GM19395 (cell line): ENCODE measurements at regions not wholly inside any gene's neighbourhood (a gene's known extent, or its start where the extent isn't known, plus 50 kb on each side); places are given as distances from the start of the nearest gene placed in this dataset.
A peak's percentile ranks its signal among the peaks of the same experiment; 100 is the strongest.

Source experiments
- ATAC-seq: cut with Tn5 transposase; IDR thresholded peaks from one replicate; pipeline ENCODE4 v1.9.1; 2021; ENCODE audit warnings: mild to moderate bottlenecking, moderate library complexity; ENCODE audit not compliant: unreplicated experiment

DNA sequence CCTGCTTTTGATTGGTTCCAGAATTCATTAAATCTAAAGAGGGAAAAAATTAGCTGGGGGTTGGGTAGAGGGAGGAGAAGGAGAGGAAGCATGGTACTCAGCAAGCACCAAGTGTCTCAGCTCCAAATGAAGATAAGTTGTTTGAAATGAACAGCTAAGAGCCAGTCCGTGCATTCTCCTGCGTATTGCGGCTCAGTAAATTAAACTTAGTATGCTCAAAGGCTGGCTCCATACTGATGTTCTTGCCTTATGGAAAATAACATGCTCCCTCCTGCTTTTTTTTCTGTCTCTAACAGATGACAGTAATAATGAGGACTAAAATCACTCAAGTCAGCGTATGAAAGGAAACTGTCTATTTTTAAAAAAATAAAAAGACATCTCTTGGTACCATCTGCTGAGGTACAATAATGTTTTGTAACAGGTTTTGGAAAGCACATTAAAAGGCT, 161.0 kb downstream of the SPATA31D1 start:
- ATAC-seq = no peak

DNA sequence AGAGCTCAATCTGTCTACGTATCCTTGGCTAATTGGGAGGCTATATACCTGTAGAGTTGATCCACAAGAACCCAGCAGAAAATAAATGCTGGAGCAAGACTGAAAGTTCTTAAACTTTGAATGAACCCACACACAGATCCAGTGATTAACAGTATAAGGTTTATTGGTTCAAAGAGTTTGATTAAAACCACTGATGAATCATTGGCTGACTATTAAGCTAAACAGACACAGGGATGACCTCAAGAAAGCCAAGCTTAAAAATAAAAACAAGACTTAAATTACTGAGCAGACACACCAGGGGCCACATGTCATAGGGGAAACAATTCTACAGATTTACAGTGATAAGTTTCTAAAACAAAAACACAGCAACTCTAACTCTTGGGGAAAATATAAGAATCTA, 163.6 kb downstream of the SPATA31D1 start:
- ATAC-seq = no peak

DNA sequence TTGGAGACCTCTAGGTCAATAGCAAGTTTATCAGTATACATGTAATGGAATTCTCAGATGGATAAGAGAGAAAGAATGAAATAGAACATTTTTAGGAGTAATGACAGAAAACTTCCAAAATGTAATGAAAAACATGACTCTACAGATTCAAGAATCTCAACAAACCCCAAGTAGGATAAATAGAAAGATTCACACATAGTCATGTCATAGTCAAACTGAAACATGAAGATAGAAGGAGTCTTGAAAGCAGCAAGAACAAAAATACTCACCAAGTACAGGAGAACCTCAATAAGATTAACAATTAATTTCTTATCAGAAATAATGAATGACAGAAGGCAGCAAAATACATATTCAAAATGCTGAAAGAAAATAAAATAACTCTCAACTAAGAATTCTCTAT, 164.5 kb downstream of the SPATA31D1 start:
- no peak for ATAC-seq

DNA sequence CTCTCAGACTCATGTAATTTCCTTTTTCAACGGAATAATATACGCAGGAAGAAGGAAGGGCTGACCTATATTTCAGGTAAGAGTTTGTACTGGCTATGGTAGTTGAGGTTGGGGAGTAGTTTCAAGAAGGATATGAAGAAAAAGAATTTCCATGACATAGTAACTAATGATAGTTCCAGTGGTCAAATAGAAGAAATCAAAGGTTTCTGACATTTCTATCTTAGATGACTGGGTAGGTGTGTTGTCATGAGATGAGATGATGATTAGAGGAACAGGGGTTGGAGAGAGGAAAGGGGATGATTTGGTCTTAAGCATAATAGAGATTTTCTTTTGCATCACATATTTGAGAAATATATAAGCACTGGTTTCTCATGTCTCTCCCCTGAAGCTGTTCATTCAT, 166.0 kb downstream of the SPATA31D1 start:
- no peak for ATAC-seq

DNA sequence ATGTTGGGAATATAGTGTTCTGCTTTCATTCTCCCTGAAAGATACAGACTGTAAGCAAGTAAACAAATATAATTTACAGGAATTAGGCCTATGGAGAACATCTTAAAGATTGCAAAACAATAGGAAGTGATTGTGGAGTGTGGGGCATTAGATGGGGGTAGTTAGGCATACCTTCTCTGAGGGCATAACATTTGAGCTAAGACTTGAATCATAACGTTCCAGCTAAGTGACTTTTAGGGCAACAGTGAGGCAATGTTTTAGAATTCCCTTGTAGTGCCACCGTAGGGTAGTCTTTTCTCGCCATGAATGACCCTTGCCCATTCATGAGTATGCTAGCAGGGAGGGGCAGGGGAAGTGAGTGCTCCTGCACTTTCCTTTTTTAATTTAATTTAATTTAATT, 173.3 kb downstream of the SPATA31D1 start:
- ATAC-seq = no peak

DNA sequence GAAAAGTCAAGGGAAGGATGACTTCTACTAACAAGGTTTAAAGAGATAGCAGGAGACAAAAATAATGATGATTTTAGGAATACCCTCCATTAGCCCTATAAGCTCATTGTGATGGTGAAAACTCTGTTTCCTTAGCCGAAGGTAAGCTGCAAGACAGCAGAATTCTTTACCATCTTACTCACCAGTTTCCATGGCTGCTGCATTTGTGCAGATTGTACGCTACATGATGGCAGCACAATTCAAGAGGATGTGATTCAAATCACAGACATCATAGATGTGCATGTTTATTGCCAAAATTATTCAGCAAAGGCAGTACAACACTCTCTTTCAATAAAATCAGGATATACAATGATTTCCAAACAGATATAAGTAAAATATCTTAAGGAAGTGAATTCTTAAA, 175.6 kb downstream of the SPATA31D1 start:
- ATAC-seq = no peak

DNA sequence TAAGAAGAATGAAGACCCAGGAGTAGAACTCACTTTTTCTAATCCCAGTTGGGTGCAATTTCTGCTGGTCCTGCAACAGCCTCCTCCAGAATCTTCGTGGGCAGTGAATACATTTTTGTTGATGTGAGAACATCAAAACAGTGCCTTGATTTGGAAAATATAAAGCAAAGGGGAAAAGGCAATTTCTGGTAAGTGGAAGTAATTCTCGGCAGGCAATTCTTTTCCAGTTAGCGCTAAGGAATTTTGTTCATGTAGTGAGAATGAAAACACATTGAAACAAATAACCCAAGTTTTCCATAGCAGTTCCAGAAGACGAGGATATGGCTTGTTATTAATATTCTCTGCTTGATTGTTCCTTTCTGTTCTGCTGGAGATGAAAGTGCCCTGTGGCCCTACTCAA, 178.7 kb downstream of the SPATA31D1 start:
- no peak for ATAC-seq

DNA sequence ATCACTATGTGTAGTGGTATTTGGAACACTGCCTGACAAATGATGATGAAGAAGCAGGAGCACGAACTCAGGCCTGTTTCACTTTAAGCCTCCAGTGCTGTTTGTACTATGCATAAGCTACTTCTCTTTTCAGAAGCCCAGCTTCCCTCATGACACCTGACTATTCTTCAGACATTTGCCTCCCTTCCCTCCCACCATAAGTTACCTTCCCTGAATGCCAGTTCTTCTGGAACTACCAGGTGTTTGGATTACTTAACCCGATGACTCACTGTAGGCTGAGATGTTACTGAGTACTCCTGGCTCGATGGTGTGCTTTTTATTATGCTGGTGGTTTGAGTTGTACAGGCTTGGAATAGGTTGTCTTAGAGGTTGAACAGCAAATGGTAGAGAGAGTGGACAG, 180.0 kb downstream of the SPATA31D1 start:
- ATAC-seq = no peak

DNA sequence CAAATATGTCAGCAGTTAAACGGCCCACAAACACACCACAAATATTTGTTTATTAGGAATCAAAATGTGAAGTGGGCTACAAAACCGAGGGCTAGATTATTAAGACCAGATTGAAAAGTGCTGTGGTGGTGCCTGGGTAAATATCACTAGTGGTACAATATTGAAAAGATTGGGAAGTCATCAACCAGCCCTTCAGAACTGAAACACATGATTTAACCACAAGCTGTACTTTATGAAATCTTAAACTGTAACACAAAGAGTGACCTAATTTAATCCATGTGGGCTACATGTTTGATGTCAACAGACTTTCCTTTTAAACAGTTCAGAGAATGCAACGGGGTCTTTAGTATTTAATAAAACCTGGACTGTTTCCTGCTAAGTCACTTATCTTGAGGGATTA, 182.3 kb downstream of the SPATA31D1 start:
- ATAC-seq = no peak

DNA sequence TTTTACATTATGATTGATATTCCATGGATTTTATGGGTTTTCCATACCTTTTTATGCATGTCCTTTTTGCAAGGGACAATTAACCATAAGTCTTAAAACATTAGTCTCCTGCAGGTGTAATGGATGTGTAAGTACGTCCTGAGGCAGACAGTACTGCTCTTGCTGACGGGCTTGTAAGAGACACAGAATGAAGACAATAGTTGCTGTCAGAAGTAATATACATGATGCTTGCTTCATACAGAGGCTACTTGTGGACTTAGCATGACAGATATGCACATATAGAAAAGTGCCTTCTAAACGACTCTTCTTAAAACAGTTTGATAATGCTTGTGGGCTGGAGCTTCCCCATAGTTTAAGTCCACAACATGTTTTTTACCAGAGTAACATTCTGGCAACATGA, 182.7 kb downstream of the SPATA31D1 start:
- no peak for ATAC-seq

DNA sequence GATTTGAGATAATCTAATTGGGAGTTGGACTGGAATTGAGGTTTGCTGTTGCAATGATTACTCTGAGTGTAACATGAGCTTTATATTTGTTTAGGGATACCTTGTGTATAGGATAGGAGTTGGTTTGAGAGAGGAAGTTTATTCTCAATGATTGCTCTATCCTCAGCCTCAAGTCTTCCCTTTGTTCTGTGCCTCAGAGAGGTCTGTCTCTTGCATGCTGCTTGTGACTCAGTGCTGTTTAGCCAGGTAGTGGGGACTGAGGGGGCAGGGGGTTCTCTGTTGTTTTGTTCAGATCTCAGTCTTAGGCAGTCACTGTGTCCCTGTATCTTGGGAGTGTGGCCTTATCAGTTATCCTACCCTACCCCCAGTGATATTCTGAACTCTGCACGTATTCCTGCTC, 192.1 kb downstream of the SPATA31D1 start:
- ATAC-seq = no peak

DNA sequence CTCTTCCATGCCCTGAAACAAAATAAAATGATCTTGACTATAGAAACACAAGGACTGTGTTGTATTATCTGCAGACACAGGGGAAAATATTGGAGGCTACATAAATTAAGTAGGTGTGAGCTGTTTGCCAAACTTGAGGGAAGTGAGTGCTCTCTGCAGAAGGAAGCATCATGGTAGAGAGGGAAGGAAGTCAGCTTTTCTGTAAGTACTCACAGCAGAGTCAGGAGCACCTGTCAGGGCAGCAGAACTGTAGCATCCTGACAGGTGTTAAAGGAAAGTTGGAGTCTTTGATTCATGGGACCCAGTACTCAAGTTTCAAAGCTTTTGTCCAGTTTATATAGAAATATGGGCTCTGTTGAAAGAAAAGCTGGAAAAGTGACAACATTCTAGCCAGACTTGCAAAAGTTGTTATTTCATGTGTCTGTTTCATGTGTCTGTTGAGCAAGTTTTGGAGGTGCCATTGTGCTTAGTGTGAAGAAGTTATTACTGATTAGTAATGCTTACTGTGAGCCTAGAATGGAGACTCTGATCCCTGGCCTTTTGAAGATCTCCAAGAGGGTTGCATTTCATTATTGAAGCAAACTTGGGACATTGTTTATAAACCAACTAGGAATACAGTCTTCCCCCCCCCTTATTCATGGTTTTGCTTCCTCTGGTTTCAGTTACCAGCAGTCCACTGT, 194.7 kb downstream of the SPATA31D1 start:
- no peak for ATAC-seq

DNA sequence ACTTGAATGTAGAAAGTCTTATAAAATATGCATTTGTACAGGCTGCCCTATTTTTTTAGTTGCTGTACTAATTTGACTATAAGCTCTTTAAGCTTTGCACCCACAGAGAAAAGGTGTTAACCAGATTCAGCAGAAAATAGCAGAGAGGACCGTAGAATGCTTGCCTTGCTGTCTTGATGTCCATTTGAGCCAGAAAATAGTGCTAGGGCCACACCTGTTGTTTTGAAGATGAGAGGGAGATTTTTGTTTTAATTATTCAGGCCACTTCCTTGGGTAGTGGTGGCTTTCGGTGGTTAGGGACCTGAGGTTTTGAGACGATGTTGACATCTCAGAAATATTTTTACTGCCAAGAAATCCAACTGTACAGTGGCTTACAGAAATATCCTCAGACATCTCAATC, 196.0 kb downstream of the SPATA31D1 start:
- ATAC-seq = peak; percentile 80

DNA sequence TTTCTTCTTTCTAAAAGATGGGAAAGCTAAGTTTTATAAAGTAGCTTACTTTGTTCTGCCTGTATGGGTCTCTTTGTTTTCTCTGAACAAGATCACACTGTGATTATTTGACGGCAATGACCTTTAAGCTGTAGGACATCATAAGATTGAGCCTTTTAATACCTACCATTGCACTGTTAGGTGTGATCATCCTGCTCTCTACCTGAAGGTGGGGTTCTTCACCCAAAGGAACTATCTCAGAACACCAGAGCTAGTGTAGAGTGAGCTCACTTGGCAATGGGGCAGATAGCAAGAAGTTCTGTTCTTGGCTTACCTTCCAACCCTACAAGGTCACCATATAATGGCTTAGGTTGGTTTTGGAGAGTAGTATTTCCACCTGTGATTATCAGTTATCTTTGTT, 200.2 kb downstream of the SPATA31D1 start:
- ATAC-seq = no peak

DNA sequence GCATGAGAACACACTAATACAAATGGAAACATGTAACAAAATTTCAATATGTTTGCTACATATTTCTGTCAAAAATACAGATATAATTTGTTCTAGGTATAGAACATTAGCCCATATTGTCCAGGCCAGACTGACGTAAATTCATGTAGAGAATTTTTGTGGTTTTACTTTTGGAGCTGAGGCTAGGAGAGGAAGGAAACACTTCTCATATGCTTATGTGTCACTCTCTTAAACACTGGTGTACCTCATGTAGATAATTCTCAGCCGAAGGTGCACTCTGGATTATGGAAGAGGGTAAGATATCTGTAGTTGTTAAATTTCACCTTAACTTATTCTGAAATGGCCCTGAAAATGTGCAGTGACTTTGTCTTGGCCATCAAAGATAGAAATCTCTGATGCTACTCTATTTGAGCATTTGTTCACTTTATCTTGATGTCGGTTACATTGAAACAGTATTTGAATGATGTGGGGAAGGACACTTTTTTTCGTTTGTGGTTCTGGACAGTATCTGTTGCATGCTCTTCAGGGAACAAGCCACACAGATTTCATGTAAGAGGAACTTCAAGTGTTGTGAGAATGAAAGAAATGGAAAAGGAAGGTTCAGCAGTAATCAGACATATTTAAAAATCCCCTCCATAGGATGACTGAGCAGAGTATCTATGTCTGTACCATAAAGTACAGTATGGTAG, 202.7 kb downstream of the SPATA31D1 start:
- no peak for ATAC-seq

DNA sequence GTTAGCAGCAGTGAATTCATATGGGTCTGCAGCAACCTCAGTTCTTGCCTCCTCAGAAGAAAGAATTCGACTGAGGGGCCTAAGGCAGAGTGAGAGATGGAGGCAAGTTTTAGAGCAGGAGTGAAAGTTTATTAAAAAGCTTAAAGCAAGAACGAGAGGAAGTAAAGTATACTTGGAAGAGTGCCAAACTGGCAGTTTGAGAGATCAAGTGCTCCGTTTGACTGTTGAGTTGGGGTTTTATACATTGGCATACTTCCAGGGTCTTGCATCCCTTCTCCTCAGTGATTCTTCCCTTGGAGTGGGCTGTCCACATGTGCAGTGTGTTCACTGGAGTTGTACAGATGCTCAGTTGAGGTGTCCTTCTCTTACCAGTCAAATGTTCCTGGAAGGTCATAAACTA, 203.6 kb downstream of the SPATA31D1 start:
- ATAC-seq = no peak

DNA sequence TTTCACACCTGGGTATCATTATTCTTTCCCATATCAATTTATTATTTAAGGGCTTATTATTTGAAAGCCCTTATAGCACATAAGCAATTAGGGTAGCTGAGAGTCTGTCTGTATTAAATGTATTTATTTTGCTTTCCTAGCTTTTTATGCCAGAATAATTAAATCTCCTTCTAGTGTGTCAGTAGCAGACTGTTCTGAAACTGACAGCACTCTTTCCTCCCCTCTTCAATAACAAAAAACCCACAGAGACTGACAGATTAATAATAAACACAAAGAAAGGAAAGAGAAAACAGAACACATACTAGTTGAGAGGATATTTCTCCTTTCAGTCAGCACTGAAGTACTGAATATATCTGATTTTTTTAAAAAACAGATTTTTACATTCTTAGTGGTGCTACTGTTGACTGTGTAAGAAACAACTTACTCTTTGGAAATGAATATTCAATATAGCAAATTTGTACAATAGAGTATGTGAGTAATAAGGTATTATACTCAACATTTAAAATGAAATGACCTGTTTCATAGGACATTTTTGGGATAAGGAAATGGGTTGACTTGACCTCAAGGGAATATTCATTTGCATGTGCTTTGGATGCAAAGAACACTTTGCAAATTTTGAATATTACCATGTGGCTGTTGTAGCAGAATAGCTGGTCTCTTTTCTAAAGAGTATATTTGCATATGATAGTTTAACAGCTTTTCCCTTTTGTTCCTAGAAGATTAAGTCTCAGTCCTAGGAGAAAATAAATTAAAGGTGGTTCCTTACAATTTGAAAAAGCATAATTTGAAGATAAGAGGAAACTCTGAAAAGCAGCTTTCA, 208.3 kb downstream of the SPATA31D1 start:
- ATAC-seq = no peak

DNA sequence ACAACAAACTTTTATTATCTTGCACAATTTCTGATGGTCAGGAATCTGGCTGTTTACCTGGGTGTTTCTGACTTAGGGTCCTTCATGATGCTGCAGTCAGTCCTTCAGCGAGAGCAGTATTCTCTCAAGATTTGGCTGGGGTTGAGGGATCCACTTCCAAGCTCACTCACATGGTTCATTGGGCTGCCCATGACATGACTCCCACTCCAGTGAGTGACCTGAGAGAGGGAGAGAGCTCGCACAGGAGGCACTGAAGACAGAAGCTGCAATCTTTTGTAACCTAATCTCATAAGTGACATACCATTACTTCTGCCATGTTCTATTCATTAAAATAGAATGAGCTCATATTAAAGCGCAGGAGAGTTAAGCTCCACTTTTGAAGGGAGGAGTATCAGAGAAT, 212.6 kb downstream of the SPATA31D1 start:
- ATAC-seq = no peak

DNA sequence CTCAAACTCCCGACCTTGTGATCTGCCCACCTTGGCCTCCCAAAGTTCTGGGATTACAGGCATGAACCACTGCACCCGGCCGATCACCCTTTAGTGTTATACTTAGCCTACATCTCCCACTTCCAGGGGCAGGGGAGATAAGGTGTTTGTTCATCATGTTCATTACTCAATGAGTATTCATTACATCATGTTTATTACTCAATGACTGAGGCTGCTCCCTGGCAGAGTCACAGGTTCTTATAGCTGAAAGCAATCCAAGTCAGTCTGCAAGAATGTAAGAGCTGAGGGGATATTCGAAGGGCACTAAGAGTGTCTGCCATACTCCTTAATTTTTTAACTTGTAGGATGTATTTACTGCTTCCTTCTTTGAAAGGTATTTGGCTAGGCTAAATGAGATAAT, 214.2 kb downstream of the SPATA31D1 start:
- no peak for ATAC-seq

DNA sequence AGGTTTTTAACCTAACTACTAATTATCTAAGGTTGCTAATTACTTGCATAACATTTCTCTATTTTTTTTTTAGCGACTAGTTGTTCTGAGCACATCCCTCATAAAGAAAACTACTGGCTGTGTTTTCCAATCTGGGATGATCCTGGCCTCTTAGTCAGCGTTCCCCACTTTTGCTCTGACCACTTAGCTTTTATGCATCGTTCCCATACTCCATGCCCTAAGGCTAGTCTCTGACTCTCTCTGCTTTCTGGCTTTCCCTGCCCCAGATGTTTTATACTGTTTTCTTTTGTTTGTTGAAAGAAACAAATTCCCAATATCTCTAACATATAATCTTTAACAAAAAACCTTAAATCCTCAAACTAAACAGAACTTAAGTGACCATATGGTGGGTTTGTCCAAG, 217.9 kb downstream of the SPATA31D1 start:
- no peak for ATAC-seq

DNA sequence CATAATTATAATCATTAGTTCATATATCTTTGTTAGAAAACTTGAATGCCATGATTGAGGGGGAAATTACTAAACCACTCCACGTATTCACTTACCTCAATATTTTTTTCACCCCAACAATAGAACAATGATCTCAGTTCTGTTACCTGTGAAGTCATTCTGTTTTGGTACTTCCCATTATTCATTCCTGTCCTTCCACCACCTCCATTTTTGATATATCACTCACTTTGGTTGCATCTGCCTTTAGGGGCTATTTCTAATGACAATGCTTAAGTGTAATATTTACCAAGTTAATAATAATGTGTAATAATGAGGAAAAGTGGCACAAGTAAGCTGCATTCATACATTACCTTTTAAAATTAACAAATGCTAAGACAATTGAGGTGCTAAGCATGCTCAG, 218.4 kb downstream of the SPATA31D1 start:
- ATAC-seq = no peak
